ENCODE measurements at regions not wholly inside any gene's neighbourhood (a gene's known extent, or its start where the extent isn't known, plus 50 kb on each side); places are given as distances from the start of the nearest gene placed in this dataset.

DNA sequence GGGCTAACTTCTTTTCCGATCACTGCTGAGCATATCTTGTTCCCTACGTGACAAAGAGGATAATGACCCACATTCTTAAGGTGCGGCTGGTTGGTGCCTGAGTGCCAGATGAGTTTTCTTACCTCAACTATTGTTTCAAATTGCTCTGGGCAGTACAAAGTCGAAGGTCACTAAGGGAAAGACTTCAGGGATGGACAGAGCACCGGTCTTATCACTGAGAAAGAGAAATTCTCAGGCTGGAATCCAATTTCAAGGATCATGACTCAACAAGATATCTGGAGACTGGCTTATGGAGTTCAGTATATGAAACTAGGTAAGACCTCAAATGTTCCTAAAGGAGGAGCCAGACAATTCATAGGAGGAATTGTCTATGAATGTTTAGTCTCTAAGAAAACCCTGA is 780.3 kb downstream of the SUGCT start:
- no peak for DNase-seq
- H3K4me1 Mint-ChIP-seq (ENCODE audit: low read depth): no peaks in the 10 kb centered on the region
- POLR2A ChIA-PET: no interaction called here

More for the DNA sequence above, 780.3 kb downstream of the SUGCT start:
- intact Hi-C loops (cut with micrococcal nuclease): no loop called here
- H3K4me3 Mint-ChIP-seq: no peak overlapping the region
- H3K27me3 Mint-ChIP-seq: no peaks in the 10 kb centered on the region
- CTCF ChIA-PET: no interaction called here
- H3K27ac Mint-ChIP-seq: no peak overlapping the region
- no peaks in the 10 kb centered on the region for H3K36me3 Mint-ChIP-seq
- H3K9me3 Mint-ChIP-seq: peaks cover 19% of the 10 kb centered on the region

All from activated CD4-positive, alpha-beta memory T cell treated with anti-CD3 and anti-CD28 coated beads for 36 hours (primary cell).